GM19035 (cell line): ENCODE measurements at regions not wholly inside any gene's neighbourhood (a gene's known extent, or its start where the extent isn't known, plus 50 kb on each side); places are given as distances from the start of the nearest gene placed in this dataset.
"Not testable (repeated sequence)": the region's sequence is repeated elsewhere in the genome, so short reads cannot be mapped to it uniquely, and the experiment has no call there.

Source experiments
- ATAC-seq: cut with Tn5 transposase; IDR thresholded peaks from one replicate; pipeline ENCODE4 v1.9.1; 2021; ENCODE audit not compliant: unreplicated experiment

DNA sequence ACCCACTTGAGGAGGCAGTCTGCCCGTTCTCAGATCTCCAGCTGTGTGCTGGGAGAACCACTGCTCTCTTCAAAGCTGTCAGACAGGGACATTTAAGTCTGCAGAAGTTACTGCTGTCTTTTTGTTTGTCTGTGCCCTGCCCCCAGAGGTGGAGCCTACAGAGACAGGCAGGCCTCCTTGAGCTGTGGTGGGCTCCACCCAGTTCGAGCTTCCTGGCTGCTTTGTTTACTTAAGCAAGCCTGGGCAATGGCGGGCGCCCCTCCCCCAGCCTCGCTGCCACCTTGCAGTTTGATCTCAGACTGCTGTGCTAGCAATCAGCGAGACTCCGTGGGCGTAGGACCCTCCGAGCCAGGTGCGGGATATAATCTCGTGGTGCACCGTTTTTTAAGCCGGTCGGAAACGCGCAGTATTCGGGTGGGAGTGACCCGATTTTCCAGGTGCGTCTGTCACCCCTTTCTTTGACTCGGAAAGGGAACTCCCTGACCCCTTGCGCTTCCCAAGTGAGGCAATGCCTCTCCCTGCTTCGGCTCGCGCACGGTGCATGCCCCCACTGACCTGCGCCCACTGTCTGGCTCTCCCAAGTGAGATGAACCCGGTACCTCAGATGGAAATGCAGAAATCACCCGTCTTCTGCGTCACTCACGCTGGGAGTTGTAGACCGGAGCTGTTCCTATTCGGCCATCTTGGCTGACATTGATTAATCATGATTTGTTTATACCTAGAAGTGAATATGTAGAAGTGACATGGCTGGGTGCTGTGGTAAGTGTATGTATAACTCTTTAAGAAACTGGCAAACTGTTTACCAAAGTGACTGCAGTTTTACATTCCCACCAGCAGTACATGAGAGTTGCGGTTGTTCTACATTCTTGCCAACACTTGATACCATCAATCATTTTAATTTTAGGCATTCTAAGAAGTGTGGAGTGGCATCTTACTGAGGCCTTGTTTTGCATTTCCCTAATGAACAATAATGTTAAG is 465.9 kb upstream of the MAP3K7 start:
- not testable (repeated sequence) for ATAC-seq

DNA sequence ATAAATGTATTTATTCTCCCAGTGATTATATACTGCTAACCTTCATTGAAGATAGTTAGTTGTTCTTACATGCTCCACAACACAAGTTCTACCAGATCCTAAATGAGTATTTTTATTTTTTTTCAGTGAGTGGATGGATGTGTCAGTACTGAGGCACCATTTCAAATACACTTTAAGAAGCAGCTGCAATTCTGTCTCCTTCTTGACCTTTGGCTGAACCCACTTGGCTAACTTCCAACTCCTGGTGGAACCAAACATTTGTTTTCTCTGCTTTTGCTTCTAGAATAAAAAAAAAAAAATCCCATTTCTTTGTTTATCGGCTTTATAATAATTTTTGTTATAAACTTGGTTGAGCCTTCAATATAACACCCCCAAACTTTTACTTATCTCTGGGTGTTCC is 458.3 kb upstream of the MAP3K7 start:
- no peak for ATAC-seq

DNA sequence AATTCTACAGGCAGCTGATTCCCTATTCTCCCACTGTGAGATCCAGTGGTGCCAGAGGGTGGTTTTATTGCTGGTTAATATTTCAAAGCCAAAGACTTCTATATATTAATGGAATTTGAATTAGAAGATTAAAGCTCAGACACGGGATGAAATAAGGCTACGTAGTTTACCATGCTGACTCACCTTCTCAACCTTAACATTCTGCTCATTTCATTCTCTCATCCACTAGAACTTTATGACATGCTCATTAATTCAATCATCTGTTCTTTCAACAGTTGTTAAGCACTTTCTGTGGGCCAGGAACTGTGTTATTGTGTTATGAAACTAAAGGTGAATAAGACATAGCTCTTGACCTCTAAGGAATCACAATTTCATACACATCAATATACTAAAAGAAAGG is 456.9 kb upstream of the MAP3K7 start:
- ATAC-seq = no peak

GRCh38 chr6:91042656-91043055 is 455.8 kb upstream of the MAP3K7 start:
- ATAC-seq = no peak

- ATAC-seq = no peak
These were observed 447.1 kb upstream of the MAP3K7 start for GRCh38 chr6:91033964-91034363.

- ATAC-seq = no peak
These were observed 444.7 kb upstream of the MAP3K7 start for GRCh38 chr6:91031581-91031980.

GRCh38 chr6:91029211-91029610 is 442.3 kb upstream of the MAP3K7 start:
- no peak for ATAC-seq

DNA sequence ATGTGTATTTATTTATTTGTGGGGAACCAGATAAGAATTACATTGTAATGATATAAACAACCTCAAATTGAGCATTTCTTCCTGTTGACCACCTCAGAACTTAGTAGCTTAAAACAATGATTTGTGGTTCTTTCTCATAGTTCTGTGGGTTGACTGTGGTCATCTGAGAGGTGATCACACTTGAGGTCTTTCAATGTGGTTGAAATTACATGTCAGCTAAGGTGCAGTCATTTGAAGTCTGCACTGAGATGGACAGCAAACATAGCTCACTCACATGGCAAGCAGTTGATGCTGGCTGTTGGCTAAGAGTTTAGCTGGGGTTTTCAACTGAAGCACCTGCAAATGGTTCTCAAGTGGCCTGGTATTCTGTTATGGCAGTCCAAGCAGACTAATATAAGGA is 436.7 kb upstream of the MAP3K7 start:
- no peak for ATAC-seq

DNA sequence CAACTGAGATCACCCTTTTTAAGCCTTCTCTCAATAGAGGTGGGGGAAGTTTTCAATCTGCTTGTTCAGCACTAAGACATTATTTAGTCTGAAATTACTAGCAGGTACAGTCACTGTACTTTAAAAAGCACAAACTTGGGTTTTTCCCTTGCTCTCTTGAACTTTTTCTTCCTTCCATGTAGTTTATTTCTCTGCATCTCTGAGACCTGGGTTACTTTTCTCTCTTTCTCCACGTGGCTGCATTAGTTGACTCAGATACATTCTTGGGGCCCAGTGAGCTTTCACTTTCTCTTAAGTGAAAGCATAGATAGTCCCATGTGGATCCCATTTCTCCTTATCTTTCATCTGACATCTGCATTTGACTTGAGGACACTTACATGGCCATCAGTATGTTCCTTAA is 433.9 kb upstream of the MAP3K7 start:
- ATAC-seq = no peak

DNA sequence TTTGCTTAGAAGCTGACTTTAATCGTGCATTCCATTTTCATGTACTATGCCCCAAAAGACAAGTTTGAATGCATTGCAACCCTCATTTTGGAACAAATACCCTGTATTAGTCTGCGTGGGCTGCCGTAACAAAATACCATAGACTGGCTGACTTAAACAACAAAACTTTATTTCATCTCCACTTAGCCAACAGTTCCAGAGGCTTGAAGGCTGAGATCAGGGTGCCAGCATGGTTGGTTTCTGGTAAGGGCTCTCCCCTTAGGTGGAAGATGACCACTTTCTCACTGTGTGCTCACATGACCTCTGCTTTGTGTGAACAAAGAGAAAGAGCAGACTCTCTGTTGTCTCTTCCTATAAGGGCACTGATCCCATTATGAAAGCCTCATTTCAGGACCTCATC is 431.7 kb upstream of the MAP3K7 start:
- no peak for ATAC-seq

DNA sequence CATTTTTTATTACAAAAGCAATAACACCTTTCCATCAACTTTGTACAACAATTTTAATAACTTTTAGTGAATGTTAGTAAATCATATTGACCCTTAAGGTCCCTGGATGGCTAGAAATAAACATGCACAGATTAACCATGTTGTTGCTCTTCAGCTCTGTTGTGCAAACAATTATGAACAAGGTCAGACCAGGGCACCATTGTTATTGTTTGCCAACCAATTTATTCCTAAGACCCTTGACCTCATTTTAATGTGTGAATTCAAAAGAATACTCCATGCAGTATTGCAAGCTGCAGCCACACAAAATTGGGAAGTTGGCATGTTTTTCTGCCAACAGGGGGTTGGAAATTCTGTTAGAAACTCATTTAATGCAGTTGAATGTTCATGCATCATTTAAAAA is 426.6 kb upstream of the MAP3K7 start:
- ATAC-seq = no peak

DNA sequence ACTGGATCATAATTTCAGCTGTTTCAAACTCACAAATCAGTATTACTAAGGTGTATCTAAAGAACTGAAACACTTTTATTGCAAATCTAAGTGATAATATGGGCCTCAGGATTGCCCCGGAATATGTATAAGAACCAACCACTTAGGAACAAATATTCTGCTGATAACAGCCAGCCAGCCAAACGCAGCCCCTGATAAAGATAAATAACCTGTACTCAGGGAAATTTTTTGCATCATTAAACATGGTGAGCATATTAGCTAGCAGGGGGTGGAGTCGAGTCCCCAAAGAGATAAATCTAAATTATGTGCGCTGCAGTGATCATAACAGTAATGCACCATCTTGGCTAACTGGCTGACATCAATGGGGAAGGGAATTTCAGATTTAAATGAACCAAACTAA is 410.2 kb upstream of the MAP3K7 start:
- no peak for ATAC-seq

GRCh38 chr6:90993770-90994169 is 406.9 kb upstream of the MAP3K7 start:
- ATAC-seq = no peak

- no peak for ATAC-seq
These were observed 402.9 kb upstream of the MAP3K7 start for GRCh38 chr6:90989763-90990162.

DNA sequence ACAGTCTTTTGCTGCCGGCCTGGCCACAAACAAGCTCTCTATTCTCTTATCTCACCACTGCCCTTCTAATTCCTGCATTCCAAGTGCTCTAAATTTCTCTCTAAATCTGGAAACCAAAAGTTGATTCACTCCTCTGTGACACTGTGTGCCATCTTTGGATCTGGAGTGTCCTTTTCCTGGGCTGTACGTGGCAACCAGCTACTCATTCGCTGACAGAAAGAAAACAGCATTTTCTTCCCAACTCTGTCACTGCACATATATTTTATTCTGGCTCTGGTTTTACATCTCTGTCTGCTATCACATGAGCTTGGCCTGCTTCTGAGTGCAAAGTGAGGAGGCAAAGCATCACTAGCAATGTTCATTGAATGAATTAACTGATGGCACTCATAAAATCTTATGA is 397.2 kb upstream of the MAP3K7 start:
- ATAC-seq = no peak

- ATAC-seq = no peak
These were observed 396.6 kb upstream of the MAP3K7 start for GRCh38 chr6:90983462-90983861.

GRCh38 chr6:90982581-90982980 is 395.7 kb upstream of the MAP3K7 start:
- no peak for ATAC-seq

GRCh38 chr6:90982051-90982450 is 395.2 kb upstream of the MAP3K7 start:
- no peak for ATAC-seq

DNA sequence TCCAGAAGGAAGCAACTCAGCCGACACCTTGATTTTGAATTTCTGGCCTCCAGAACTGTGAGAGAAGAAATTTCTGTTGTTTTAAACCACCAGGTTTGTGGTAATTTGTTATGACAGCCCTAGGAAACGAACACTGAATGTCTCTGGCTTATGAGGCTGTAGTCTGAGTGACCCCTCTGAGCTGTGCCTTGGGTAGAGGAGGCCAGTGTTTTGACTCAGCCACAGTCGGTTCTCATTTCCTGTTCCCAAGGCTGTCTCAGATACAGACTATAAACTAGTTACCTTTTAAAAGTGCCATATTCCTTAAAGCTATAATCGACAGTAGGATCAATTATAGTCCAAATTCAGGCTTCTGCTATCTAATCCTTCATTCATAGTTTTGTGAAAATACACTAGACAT is 391.2 kb upstream of the MAP3K7 start:
- peak; percentile 74 for ATAC-seq

DNA sequence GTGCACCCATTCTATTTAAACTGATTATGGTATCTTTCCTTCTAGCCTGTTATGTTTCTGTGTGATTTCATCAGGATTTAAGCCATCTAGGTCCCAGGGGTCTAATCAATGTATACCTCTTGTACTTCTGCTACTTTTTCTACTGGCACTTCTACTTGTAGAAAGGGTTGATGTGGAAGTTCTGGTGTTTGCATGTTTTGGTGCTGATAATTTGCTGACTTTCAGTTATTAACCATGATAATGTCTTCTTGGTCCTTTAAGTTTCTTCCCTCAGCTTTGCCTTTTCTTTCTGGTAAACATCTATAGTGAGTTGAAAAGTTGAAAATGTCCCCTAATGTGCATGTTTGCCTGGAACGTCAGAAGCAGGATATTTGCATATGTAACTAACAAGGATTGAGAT is 390.6 kb upstream of the MAP3K7 start:
- no peak for ATAC-seq

GRCh38 chr6:90976341-90976740 is 389.5 kb upstream of the MAP3K7 start:
- ATAC-seq = no peak

GRCh38 chr6:90975741-90976140 is 388.9 kb upstream of the MAP3K7 start:
- no peak for ATAC-seq

DNA sequence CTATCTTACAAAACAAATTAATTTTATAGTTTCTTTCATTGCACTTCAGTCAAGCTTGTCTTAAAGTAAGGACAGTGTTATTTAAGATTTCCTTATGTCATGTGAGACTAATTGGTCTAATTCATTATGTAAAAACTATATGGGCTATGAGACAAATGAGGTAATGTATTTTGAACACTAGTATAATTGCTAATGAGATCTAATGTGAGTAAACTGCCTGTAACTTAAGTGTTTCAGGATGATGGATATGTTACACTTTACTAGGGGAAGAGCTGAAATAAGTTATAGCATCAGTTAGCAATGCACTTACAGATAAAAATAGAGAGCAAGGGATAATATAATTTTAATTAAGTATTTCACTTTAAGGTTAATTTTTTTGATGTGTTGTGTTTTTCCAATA is 386.3 kb upstream of the MAP3K7 start:
- ATAC-seq = no peak
